ENCODE measurements at regions not wholly inside any gene's neighbourhood (a gene's known extent, or its start where the extent isn't known, plus 50 kb on each side); places are given as distances from the start of the nearest gene placed in this dataset.

- peaks cover 0 to 19% (median 0%) of the 10 kb centered on the region in 9 donors for H3K27me3 ChIP-seq
- H3K4me1 ChIP-seq: peaks cover 0 to 6% (median 0%) of the 10 kb centered on the region in 12 donors
- H3K36me3 ChIP-seq: no peaks in the 10 kb centered on the region
- 83 to 86% (median 85%) methylated on average over 4 of the region's 4 CpGs for WGBS, 4 donors
- DNase-seq (no peak), ATAC-seq (no peak)
- peaks cover 0 to 11% (median 0%) of the 10 kb centered on the region in 12 donors for H3K9me3 ChIP-seq
- no peak overlapping the region for H3K4me3 ChIP-seq
- H3K27ac ChIP-seq: no peak overlapping the region
- TF ChIP-seq CTCF (IDR thresholded peaks at IDR 0.05) (no peak), POLR2A (IDR thresholded peaks at IDR 0.05) (no peak)
- intact Hi-C loops (cut with DNase I): no loop called here
Observed at GRCh38 chr11:135008412-135008811, 596.4 kb upstream of the B3GAT1 start.

GRCh38 chr11:135008001-135008405, 596.0 kb upstream of the B3GAT1 start:
- H3K36me3 ChIP-seq: no peaks in the 10 kb centered on the region
- H3K4me3 ChIP-seq: no peak overlapping the region
- H3K4me1 ChIP-seq: peaks cover 0 to 6% (median 0%) of the 10 kb centered on the region in 12 donors
- peaks cover 0 to 11% (median 0%) of the 10 kb centered on the region in 12 donors for H3K9me3 ChIP-seq
- H3K27ac ChIP-seq: no peak overlapping the region
- ATAC-seq (no peak), DNase-seq (no peak)
- intact Hi-C loops (cut with DNase I): no loop called here
- WGBS, 4 donors: 35 to 43% (median 39%) methylated on average over 4 of the region's 4 CpGs
- peaks cover 0 to 19% (median 0%) of the 10 kb centered on the region in 9 donors for H3K27me3 ChIP-seq
- TF ChIP-seq CTCF (IDR thresholded peaks at IDR 0.05): no peak
- TF ChIP-seq POLR2A (IDR thresholded peaks at IDR 0.05): no peak

- Histone ChIP-seq H3K27ac (no peak overlapping the region), H3K36me3 (no peaks in the 10 kb centered on the region), H3K9me3 (peaks cover 0 to 3% (median 0%) of the 10 kb centered on the region in 12 donors), H3K4me3 (no peak overlapping the region), H3K4me1 (peaks cover 0 to 6% (median 0%) of the 10 kb centered on the region in 12 donors), H3K27me3 (peaks cover 0 to 19% (median 0%) of the 10 kb centered on the region in 9 donors)
- ATAC-seq (no peak), DNase-seq (no peak)
- WGBS, 4 donors: 57 to 65% (median 58%) methylated on average over 4 of the region's 4 CpGs
- intact Hi-C loops (cut with DNase I): no loop called here
- no peak for TF ChIP-seq POLR2A (IDR thresholded peaks at IDR 0.05)
- no peak for TF ChIP-seq CTCF (IDR thresholded peaks at IDR 0.05)
Observed at GRCh38 chr11:135006800-135007199, 594.8 kb upstream of the B3GAT1 start.

GRCh38 chr11:135004495-135004894, 592.5 kb upstream of the B3GAT1 start:
- Histone ChIP-seq H3K4me1 (peaks cover 0 to 6% (median 0%) of the 10 kb centered on the region in 12 donors), H3K36me3 (no peaks in the 10 kb centered on the region), H3K4me3 (no peak overlapping the region), H3K27ac (no peak overlapping the region), H3K27me3 (peaks cover 0 to 19% (median 0%) of the 10 kb centered on the region in 9 donors), H3K9me3 (no peaks in the 10 kb centered on the region)
- 28 to 40% (median 35%) methylated on average over 5 of the region's 5 CpGs for WGBS, 4 donors
- TF ChIP-seq CTCF (IDR thresholded peaks at IDR 0.05) (no peak), POLR2A (IDR thresholded peaks at IDR 0.05) (no peak)
- intact Hi-C loops (cut with DNase I): no loop called here
- DNase-seq (no peak), ATAC-seq (peak in 1 of 4 donors; percentile 24)

All from heart left ventricle (tissue), 16 donors.